Activated CD8-positive, alpha-beta memory T cell treated with anti-CD3 and anti-CD28 coated beads for 36 hours (primary cell): ENCODE measurements at regions not wholly inside any gene's neighbourhood (a gene's known extent, or its start where the extent isn't known, plus 50 kb on each side); places are given as distances from the start of the nearest gene placed in this dataset.

ENCODE experiments used
- CTCF ChIA-PET: fragments of 350-600 bp; sonication (Branson Sonifier 250); formaldehyde crosslinking; loops from one replicate; lab custom pipeline; 2021; ENCODE audit warnings: antibody characterized with exemption; lab: Charles Lee
- POLR2A ChIA-PET: fragments of 350-600 bp; sonication (Branson Sonifier 250); formaldehyde crosslinking; loops from one replicate; lab custom pipeline; 2021; ENCODE audit warnings: antibody characterized with exemption; lab: Charles Lee

- ChIA-PET POLR2A (no interaction called here), CTCF (no interaction called here)
Measured at GRCh38 chr13:105142556-105142955, 1392.9 kb downstream of the EFNB2 start.

- POLR2A ChIA-PET: no interaction called here
- CTCF ChIA-PET: interaction anchor here (0.7 kb wide), 1 partner anchor 1901 kb away, joined by 4 read pairs; no protein-coding TSS in a partner anchor
Measured at GRCh38 chr13:105139380-105140285, 1395.8 kb downstream of the EFNB2 start.

- ChIA-PET CTCF (no interaction called here), POLR2A (no interaction called here)
Measured at GRCh38 chr13:105139048-105139379, 1396.4 kb downstream of the EFNB2 start.

- CTCF ChIA-PET: no interaction called here
- POLR2A ChIA-PET: no interaction called here
Measured at GRCh38 chr13:105135852-105136615, 1399.4 kb downstream of the EFNB2 start.

GRCh38 chr13:105127732-105128131 lies 1407.7 kb downstream of the EFNB2 start:
- CTCF ChIA-PET: no interaction called here
- POLR2A ChIA-PET: no interaction called here

- CTCF ChIA-PET: no interaction called here
Measured at GRCh38 chr13:105121221-105121620, 1414.2 kb downstream of the EFNB2 start.

GRCh38 chr13:105118426-105118985 lies 1417.0 kb downstream of the EFNB2 start:
- CTCF ChIA-PET: no interaction called here
- POLR2A ChIA-PET: no interaction called here

More at GRCh38 chr13:105121221-105121620, 1414.2 kb downstream of the EFNB2 start:
- POLR2A ChIA-PET: no interaction called here

GRCh38 chr13:105116966-105117365 lies 1418.5 kb downstream of the EFNB2 start:
- CTCF ChIA-PET: no interaction called here
- POLR2A ChIA-PET: no interaction called here

- CTCF ChIA-PET: no interaction called here
- POLR2A ChIA-PET: no interaction called here
Measured at GRCh38 chr13:105112561-105112960, 1422.9 kb downstream of the EFNB2 start.

GRCh38 chr13:105107781-105108180 lies 1427.7 kb downstream of the EFNB2 start:
- POLR2A ChIA-PET: no interaction called here
- CTCF ChIA-PET: no interaction called here

- POLR2A ChIA-PET: no interaction called here
- CTCF ChIA-PET: no interaction called here
Measured at GRCh38 chr13:105105471-105105870, 1430.0 kb downstream of the EFNB2 start.

GRCh38 chr13:105097521-105097920 lies 1437.9 kb downstream of the EFNB2 start:
- ChIA-PET CTCF (no interaction called here), POLR2A (no interaction called here)

- CTCF ChIA-PET: no interaction called here
- POLR2A ChIA-PET: no interaction called here
Measured at GRCh38 chr13:105089858-105090643, 1445.4 kb downstream of the EFNB2 start.

- CTCF ChIA-PET: no interaction called here
- POLR2A ChIA-PET: no interaction called here
Measured at GRCh38 chr13:105087945-105088344, 1447.5 kb downstream of the EFNB2 start.

- ChIA-PET CTCF (no interaction called here), POLR2A (no interaction called here)
Measured at GRCh38 chr13:105084931-105085330, 1450.5 kb downstream of the EFNB2 start.

- POLR2A ChIA-PET: no interaction called here
- CTCF ChIA-PET: no interaction called here
Measured at GRCh38 chr13:105083992-105084391, 1451.5 kb downstream of the EFNB2 start.

GRCh38 chr13:105074755-105075154 lies 1460.7 kb downstream of the EFNB2 start:
- POLR2A ChIA-PET: no interaction called here

GRCh38 chr13:105073041-105073440 lies 1462.4 kb downstream of the EFNB2 start:
- POLR2A ChIA-PET: no interaction called here

More at GRCh38 chr13:105074755-105075154, 1460.7 kb downstream of the EFNB2 start:
- CTCF ChIA-PET: no interaction called here

GRCh38 chr13:105070452-105070851 lies 1465.0 kb downstream of the EFNB2 start:
- POLR2A ChIA-PET: no interaction called here
- CTCF ChIA-PET: no interaction called here

More at GRCh38 chr13:105073041-105073440, 1462.4 kb downstream of the EFNB2 start:
- CTCF ChIA-PET: no interaction called here

GRCh38 chr13:105069106-105069505 lies 1466.4 kb downstream of the EFNB2 start:
- ChIA-PET CTCF (no interaction called here), POLR2A (no interaction called here)
